A549 (cell line): ENCODE measurements at regions not wholly inside any gene's neighbourhood (a gene's known extent, or its start where the extent isn't known, plus 50 kb on each side); places are given as distances from the start of the nearest gene placed in this dataset.

Experiments used
- ATAC-seq, 2 experiments: fragments of 200-7000 bp in 1 of 2; fragments of >200 bp in 1 of 2; cut with Nextera tagmentation in 1 of 2; cut with Tn5 transposase in 1 of 2; 3 replicates each; pipeline versions ENCODE4 v1.8.0 to v1.9.1; 2018 to 2020; ENCODE audit warnings: mild to moderate bottlenecking in 1 of 2, moderate library complexity in 1 of 2
- CTCF ChIA-PET: fragments of 300-600 bp; sonication (Branson Sonifier 250); formaldehyde crosslinking; extraction: SDS; loops from one replicate; lab custom pipeline; 2021; ENCODE audit warnings: antibody characterized with exemption, inconsistent platforms; lab: Yijun Ruan, JAX
- POLR2A ChIA-PET: fragments of 350-600 bp; formaldehyde crosslinking; extraction: SDS; loops from one replicate; lab custom pipeline; 2021; ENCODE audit warnings: antibody characterized with exemption, inconsistent platforms; lab: Yijun Ruan, JAX
- DNase-seq, 2 experiments: peaks; one replicate each; pipeline versions ENCODE4 v3.0.0 to v3.0.0-alpha.2; 2011 to 2016; ENCODE audit warnings: low read depth in 1 of 2, low spot score in 1 of 2
- FAIRE-seq: peaks from 2 replicates; lab custom pipeline; 2011; peaks lifted over from hg19 to GRCh38; lab: Jason Lieb, UNC
- H3K27ac ChIP-seq, 2 experiments: fragments of >200 bp; sonication (Bioruptor Twin); formaldehyde crosslinking; 3 replicates each; pipeline ENCODE4 v1.5.1; 2016 to 2017
- H3K4me1 ChIP-seq: fragments of >200 bp; sonication (Bioruptor Twin); formaldehyde crosslinking; 3 replicates; pipeline ENCODE4 v1.6.1; 2016
- H3K4me2 ChIP-seq: fragments of >200 bp; sonication (Bioruptor Twin); formaldehyde crosslinking; 3 replicates; pipeline ENCODE4 v1.6.1; 2016
- H3K4me3 ChIP-seq: fragments of >200 bp; sonication (Bioruptor Twin); formaldehyde crosslinking; 3 replicates; pipeline ENCODE4 v1.5.1; 2016
- H3K9me3 ChIP-seq: fragments of >200 bp; sonication (Bioruptor Twin); formaldehyde crosslinking; 3 replicates; pipeline ENCODE4 v1.6.1; 2016
- ATOH8 ChIP-seq: fragments of 250-450 bp; sonication (Bioruptor Pico); IDR thresholded peaks from 2 replicates; pipeline ENCODE4 v1.5.0; 2020; ENCODE audit warnings: low read depth, mild to moderate bottlenecking, moderate library complexity
- CBX2 ChIP-seq: fragments of 200-600 bp; sonication (generic); IDR thresholded peaks from 2 replicates; pipeline ENCODE4 v1.6.1; 2016; ENCODE audit warnings: low read depth, mild to moderate bottlenecking, borderline replicate concordance
- CBX8 ChIP-seq: fragments of 200-600 bp; sonication (generic); IDR thresholded peaks from 2 replicates; pipeline ENCODE4 v1.6.1; 2016
- EHF ChIP-seq: fragments of 250-450 bp; sonication (Bioruptor Pico); IDR thresholded peaks from 2 replicates; pipeline ENCODE4 v1.5.0; 2020; ENCODE audit warnings: mild to moderate bottlenecking
- ESRRA ChIP-seq: fragments of 150-350 bp; IDR thresholded peaks from 2 replicates; pipeline ENCODE4 v1.6.1; 2014; ENCODE audit warnings: mild to moderate bottlenecking, low read length, borderline replicate concordance
- FOSL2 ChIP-seq, 2 experiments: fragments of 450-650 bp in 1 of 2; fragments of >200 bp in 1 of 2; sonication (Bioruptor Twin) in 1 of 2; formaldehyde crosslinking; IDR thresholded peaks; 2 replicates each; pipeline versions ENCODE4 v1.5.0 to v1.6.1; 2016 to 2020; ENCODE audit warnings: mild to moderate bottlenecking in 1 of 2, moderate library complexity in 1 of 2
- GATA3 ChIP-seq: IDR thresholded peaks from 2 replicates; pipeline ENCODE4 v1.6.1; 2012; ENCODE audit warnings: borderline replicate concordance
- HDAC2 ChIP-seq: fragments of 200-600 bp; sonication (generic); IDR thresholded peaks from 2 replicates; pipeline ENCODE4 v1.6.1; 2016
- HES2 ChIP-seq: fragments of >200 bp; sonication (Bioruptor Twin); formaldehyde crosslinking; IDR thresholded peaks from 2 replicates; pipeline ENCODE4 v1.6.1; 2016
- HOXA7 ChIP-seq: fragments of 250-450 bp; sonication (Bioruptor Pico); IDR thresholded peaks from 2 replicates; pipeline ENCODE4 v1.5.0; 2020; ENCODE audit warnings: mild to moderate bottlenecking, moderate library complexity
- JUNB ChIP-seq: fragments of >200 bp; sonication (Bioruptor Twin); formaldehyde crosslinking; IDR thresholded peaks from 2 replicates; pipeline ENCODE4 v1.6.1; 2016
- MAFK ChIP-seq: fragments of 450-650 bp; IDR thresholded peaks from 2 replicates; pipeline ENCODE4 v1.6.1; 2014; ENCODE audit not compliant: partially characterized antibody
- MAX ChIP-seq: IDR thresholded peaks from 2 replicates; pipeline ENCODE4 v1.6.1; 2012
- MYC ChIP-seq: IDR thresholded peaks from 2 replicates; pipeline ENCODE4 v1.6.1; 2012; ENCODE audit warnings: mild to moderate bottlenecking, inconsistent platforms, low read length, improper control_type of control experiment, borderline replicate concordance
- NFE2L2 ChIP-seq: fragments of 150-350 bp; conservative IDR thresholded peaks from 2 replicates; pipeline ENCODE4 v1.6.1; 2014; ENCODE audit warnings: low read length
- POLR2AphosphoS2 ChIP-seq: conservative IDR thresholded peaks from 2 replicates; pipeline ENCODE4 v1.6.1; 2012; ENCODE audit warnings: low read length, improper control_type of control experiment, inconsistent platforms
- REST ChIP-seq: fragments of 200-600 bp; sonication (generic); IDR thresholded peaks from 2 replicates; pipeline ENCODE4 v1.6.1; 2016; ENCODE audit warnings: antibody characterized with exemption, mild to moderate bottlenecking, moderate library complexity
- RFX5 ChIP-seq: fragments of 450-650 bp; IDR thresholded peaks from 2 replicates; pipeline ENCODE4 v1.7.1; 2014; ENCODE audit warnings: antibody characterized with exemption, mild to moderate bottlenecking, moderate library complexity
- RNF2 ChIP-seq: fragments of 200-600 bp; sonication (generic); IDR thresholded peaks from 2 replicates; pipeline ENCODE4 v1.6.1; 2016; ENCODE audit warnings: low read depth, mild to moderate bottlenecking, antibody characterized with exemption, moderate library complexity, borderline replicate concordance
- SMC3 ChIP-seq: fragments of >200 bp; sonication (Bioruptor Twin); formaldehyde crosslinking; IDR thresholded peaks from 3 replicates; pipeline ENCODE4 v1.6.1; 2018; ENCODE audit warnings: inconsistent platforms
- ZSCAN20 ChIP-seq: fragments of 250-450 bp; sonication (Bioruptor Pico); IDR thresholded peaks from 2 replicates; pipeline ENCODE4 v1.8.0; 2022; ENCODE audit warnings: mild to moderate bottlenecking, moderate library complexity
- WGBS: methylation state at CpG from one replicate; pipeline ENCODE4 v1.1.6; 2017; ENCODE audit errors: missing lambda C conversion rate; 5-methylcytosine and 5-hydroxymethylcytosine counted together

GRCh38 chr18:67788310-67789164, 272.0 kb upstream of the DSEL start:
- Histone ChIP-seq H3K4me1 (no peaks in the 10 kb centered on the region), H3K27ac (no peak overlapping the region), H3K9me3 (no peaks in the 10 kb centered on the region), H3K4me2 (no peak overlapping the region), H3K4me3 (no peak overlapping the region)
- CTCF ChIA-PET = no interaction called here
- WGBS = 43% methylated on average over 10 of the region's 12 CpGs
- POLR2A ChIA-PET = interaction anchor here (0.6 kb wide), 1 partner anchor 144 kb away, joined by 3 read pairs; no protein-coding TSS in a partner anchor
- FAIRE-seq (no peak), DNase-seq (no peak), ATAC-seq (no peak)
- TF ChIP-seq ATOH8 (CRISPR knock-in tag) (no peak), JUNB (no peak), POLR2AphosphoS2 (no peak), RFX5 (no peak), REST (no peak), HOXA7 (CRISPR knock-in tag) (no peak), MAX (no peak), CBX8 (no peak), GATA3 (no peak), SMC3 (no peak), RNF2 (no peak), HDAC2 (no peak), ESRRA (no peak), EHF (CRISPR knock-in tag) (no peak), MAFK (no peak)

GRCh38 chr18:67783196-67783946, 266.9 kb upstream of the DSEL start:
- FAIRE-seq = no peak
- no peak overlapping the region for H3K4me2 ChIP-seq
- WGBS = 0% methylated on average over 1 of the region's 1 CpG
- H3K9me3 ChIP-seq = no peaks in the 10 kb centered on the region
- H3K27ac ChIP-seq = peak overlapping the region in 1 of 2 experiments; percentile 54; a peak in 3 of 6 replicates
- TF ChIP-seq HES2 (no peak), JUNB (0 out of 2 replicates have a peak, but pooled peaks have one; percentile 22), MYC (no peak), NFE2L2 (no peak), ZSCAN20 (CRISPR knock-in tag) (no peak), FOSL2 (IDR thresholded peaks at IDR 0.05) (no peak), FOSL2 (CRISPR knock-in tag; IDR thresholded peaks at IDR 0.05) (peak; percentile 42), CBX2 (no peak), REST (no peak)
- ChIA-PET CTCF (interaction anchor here (0.6 kb wide), 1 partner anchor 566 kb away, joined by 3 read pairs; no protein-coding TSS in a partner anchor), POLR2A (no interaction called here)
- DNase-seq = peak in 1 of 2 experiments; percentile 20
- H3K4me3 ChIP-seq = no peak overlapping the region
- no peaks in the 10 kb centered on the region for H3K4me1 ChIP-seq
- peak in 1 of 2 experiments; percentile 29; a peak in 3 of 6 replicates for ATAC-seq
